ENCODE measurements at regions not wholly inside any gene's neighbourhood (a gene's known extent, or its start where the extent isn't known, plus 50 kb on each side); places are given as distances from the start of the nearest gene placed in this dataset.

DNA sequence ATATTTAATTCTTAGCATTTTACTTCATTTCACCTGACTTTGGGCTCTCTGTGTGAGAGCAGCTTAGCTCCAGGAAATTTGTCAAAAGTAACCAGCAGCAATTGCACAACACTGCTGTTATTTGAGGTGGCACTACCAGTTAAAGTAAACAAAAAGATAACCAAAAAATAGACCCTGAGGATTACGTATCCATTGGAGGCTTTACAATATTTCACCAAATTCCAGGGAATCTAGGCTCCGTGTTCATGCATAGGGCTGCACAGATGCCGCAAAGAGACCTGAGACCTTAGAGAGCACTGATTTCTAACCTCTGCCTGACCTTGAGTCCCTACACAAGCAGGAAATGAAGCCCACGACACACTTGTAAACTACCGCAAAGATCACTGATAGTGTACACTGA, 1392.7 kb upstream of the CDH6 start:
- Histone ChIP-seq H3K36me3 (no peaks in the 10 kb centered on the region), H3K4me1 (ENCODE audit: low read depth) (no peaks in the 10 kb centered on the region), H3K27me3 (no peaks in the 10 kb centered on the region), H3K4me3 (no peak overlapping the region), H3K9me3 (ENCODE audit: low read depth) (no peaks in the 10 kb centered on the region), H3K27ac (no peak overlapping the region)
- TF ChIP-seq, protein P1, sequence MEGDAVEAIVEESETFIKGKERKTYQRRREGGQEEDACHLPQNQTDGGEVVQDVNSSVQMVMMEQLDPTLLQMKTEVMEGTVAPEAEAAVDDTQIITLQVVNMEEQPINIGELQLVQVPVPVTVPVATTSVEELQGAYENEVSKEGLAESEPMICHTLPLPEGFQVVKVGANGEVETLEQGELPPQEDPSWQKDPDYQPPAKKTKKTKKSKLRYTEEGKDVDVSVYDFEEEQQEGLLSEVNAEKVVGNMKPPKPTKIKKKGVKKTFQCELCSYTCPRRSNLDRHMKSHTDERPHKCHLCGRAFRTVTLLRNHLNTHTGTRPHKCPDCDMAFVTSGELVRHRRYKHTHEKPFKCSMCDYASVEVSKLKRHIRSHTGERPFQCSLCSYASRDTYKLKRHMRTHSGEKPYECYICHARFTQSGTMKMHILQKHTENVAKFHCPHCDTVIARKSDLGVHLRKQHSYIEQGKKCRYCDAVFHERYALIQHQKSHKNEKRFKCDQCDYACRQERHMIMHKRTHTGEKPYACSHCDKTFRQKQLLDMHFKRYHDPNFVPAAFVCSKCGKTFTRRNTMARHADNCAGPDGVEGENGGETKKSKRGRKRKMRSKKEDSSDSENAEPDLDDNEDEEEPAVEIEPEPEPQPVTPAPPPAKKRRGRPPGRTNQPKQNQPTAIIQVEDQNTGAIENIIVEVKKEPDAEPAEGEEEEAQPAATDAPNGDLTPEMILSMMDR (IDR thresholded peaks at IDR 0.05; ENCODE audit: low read depth, low read length), result no peak
- no peak for DNase-seq (ENCODE audit: low read depth in 1 of 2, low spot score in 1 of 2)

DNA sequence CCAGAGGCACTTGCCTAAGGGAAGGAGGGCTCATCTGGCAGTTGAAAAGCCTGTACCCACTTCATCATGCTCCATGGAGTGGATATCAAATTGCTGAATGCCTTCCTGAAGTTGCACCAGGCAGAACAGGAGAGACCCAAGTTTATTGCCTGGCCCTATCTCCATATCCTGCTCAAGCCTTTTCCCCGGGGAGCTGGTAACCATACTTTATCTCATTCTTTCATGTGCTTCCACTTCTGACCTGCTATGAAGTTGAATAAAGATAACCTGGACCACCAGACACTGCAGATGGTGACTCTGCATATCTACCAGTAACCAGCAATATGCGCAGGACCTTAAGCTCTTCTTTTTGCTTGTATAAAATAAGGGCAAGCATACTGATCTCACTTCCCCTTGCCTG, 1397.5 kb upstream of the CDH6 start:
- no peak overlapping the region for H3K27ac ChIP-seq
- no peak overlapping the region for H3K4me3 ChIP-seq
- DNase-seq (ENCODE audit: low read depth in 1 of 2, low spot score in 1 of 2), result peak in 1 of 2 donors; percentile 2

DNA sequence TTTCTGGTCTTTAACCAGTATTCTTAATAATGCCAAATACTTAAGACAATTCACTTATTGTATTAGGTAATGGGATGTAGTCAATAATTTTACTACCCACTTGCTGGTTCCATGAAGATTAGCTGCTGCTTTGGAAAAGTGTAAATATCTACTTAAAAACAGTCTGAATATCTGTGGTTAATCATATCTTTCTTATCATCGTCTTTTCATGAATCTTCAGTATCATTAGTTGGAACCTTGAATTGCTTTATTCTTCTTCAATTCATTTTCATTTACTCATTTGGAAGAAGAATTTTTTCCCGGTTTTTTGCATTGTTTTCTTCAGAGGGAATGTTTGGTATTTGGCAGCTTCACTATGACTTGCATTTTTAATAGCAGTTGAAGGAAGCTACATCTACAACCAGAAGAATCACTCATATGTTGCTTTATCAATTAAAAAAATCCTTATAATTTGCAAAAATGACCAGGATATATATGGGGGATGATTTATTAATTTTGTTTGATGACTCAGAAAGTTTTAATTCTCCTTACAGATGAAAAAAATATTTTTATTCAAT, 1398.3 kb upstream of the CDH6 start:
- TF ChIP-seq, protein P1 (IDR thresholded peaks at IDR 0.05; ENCODE audit: low read depth, low read length), result no peak
- Histone ChIP-seq H3K27ac (no peak overlapping the region), H3K4me1 (ENCODE audit: low read depth) (no peaks in the 10 kb centered on the region), H3K4me3 (no peak overlapping the region), H3K27me3 (no peaks in the 10 kb centered on the region), H3K9me3 (ENCODE audit: low read depth) (peaks cover 3% of the 10 kb centered on the region), H3K36me3 (no peaks in the 10 kb centered on the region)
- DNase-seq (ENCODE audit: low read depth in 1 of 2, low spot score in 1 of 2), result no peak

More for the DNA sequence above, 1397.5 kb upstream of the CDH6 start:
- TF ChIP-seq, protein P1 (IDR thresholded peaks at IDR 0.05; ENCODE audit: low read depth, low read length), result no peak
- no peaks in the 10 kb centered on the region for H3K27me3 ChIP-seq
- peaks cover 3% of the 10 kb centered on the region for H3K9me3 ChIP-seq (ENCODE audit: low read depth)
- H3K36me3 ChIP-seq, result no peaks in the 10 kb centered on the region
- H3K4me1 ChIP-seq (ENCODE audit: low read depth), result no peaks in the 10 kb centered on the region

DNA sequence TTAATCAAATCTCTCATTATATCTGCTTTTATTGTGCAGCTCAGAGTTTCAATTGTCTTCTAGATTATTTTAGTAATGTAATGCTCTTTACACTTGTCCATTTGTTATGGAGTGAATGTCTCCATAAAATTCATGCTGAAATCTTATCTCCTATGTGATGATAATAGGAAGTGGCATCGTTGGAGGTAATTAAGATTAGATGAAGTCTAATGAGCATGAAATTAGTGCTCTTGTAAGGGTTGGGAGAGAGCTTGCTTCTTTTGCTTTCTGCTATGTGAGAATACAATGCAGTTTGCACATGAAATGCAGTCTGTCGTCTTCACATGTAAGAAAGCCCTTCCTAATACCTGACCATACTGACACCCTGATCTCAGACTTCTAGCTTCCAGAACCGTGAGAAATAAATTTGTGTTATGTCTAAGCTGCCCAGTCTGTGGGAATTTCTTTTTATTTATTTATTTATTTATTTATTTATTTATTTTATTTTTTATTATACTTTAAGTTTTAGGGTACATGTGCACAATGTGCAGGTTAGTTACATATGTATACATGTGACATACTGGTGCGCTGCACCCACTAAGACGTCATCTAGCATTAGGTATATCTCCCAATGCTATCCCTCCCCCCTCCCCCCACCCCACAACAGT, 1399.2 kb upstream of the CDH6 start:
- no peaks in the 10 kb centered on the region for H3K4me1 ChIP-seq (ENCODE audit: low read depth)
- TF ChIP-seq, protein P1 (IDR thresholded peaks at IDR 0.05; ENCODE audit: low read depth, low read length), result no peak
- H3K9me3 ChIP-seq (ENCODE audit: low read depth), result peaks cover 3% of the 10 kb centered on the region
- peak in 1 of 2 donors; percentile 3 for DNase-seq (ENCODE audit: low read depth in 1 of 2, low spot score in 1 of 2)
- no peak overlapping the region for H3K4me3 ChIP-seq
- H3K36me3 ChIP-seq, result no peaks in the 10 kb centered on the region
- H3K27me3 ChIP-seq, result no peaks in the 10 kb centered on the region
- no peak overlapping the region for H3K27ac ChIP-seq

DNA sequence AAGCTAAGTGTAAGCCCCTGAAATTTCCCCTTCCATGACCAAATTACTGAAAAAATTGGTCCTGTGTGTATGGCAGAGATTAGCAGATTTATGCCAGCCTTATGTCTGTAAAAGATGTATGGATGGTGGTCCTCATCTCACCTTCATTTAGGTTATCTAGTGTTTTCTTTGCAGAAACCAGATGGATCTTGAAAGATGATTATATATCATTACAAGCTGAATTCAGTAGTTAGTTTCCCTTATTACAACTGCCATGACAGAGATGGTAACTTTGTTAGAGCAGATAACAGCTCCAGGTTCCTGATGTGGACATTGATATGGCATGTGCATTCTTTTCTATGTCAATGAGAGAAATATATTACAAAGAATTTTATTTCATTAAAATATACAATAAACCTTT, 1403.2 kb upstream of the CDH6 start:
- Histone ChIP-seq H3K9me3 (ENCODE audit: low read depth) (peaks cover 3% of the 10 kb centered on the region), H3K27me3 (no peaks in the 10 kb centered on the region)
- TF ChIP-seq, protein P1 (IDR thresholded peaks at IDR 0.05; ENCODE audit: low read depth, low read length), result no peak

More for the DNA sequence above, 1403.2 kb upstream of the CDH6 start:
- no peaks in the 10 kb centered on the region for H3K4me1 ChIP-seq (ENCODE audit: low read depth)
- no peak overlapping the region for H3K27ac ChIP-seq
- H3K4me3 ChIP-seq, result no peak overlapping the region
- H3K36me3 ChIP-seq, result no peaks in the 10 kb centered on the region
- no peak for DNase-seq (ENCODE audit: low read depth in 1 of 2, low spot score in 1 of 2)

Measured in cardiac muscle cell (in vitro differentiated cells and primary cell).